CD4-positive, alpha-beta T cell treated with Interleukin-4 for 4 hours (primary cell): ENCODE measurements at regions not wholly inside any gene's neighbourhood (a gene's known extent, or its start where the extent isn't known, plus 50 kb on each side); places are given as distances from the start of the nearest gene placed in this dataset.
"Not testable (repeated sequence)": the region's sequence is repeated elsewhere in the genome, so short reads cannot be mapped to it uniquely, and the experiment has no call there.

Source experiments
- DNase-seq: peaks from one replicate; pipeline ENCODE4 v3.0.0-alpha.2; 2020

- no peak for DNase-seq
Observed at GRCh38 chr7:155231941-155232340, 65.7 kb upstream of the INSIG1 start.

GRCh38 chr7:155232911-155233310 is 64.8 kb upstream of the INSIG1 start:
- no peak for DNase-seq

- no peak for DNase-seq
Observed at GRCh38 chr7:155233311-155234157, 64.1 kb upstream of the INSIG1 start.

GRCh38 chr7:155234158-155234492 is 63.6 kb upstream of the INSIG1 start:
- no peak for DNase-seq

- DNase-seq = no peak
Observed at GRCh38 chr7:155234950-155235789, 62.5 kb upstream of the INSIG1 start.

- DNase-seq = no peak
Observed at GRCh38 chr7:155236386-155236785, 61.3 kb upstream of the INSIG1 start.

GRCh38 chr7:155237297-155237696 is 60.4 kb upstream of the INSIG1 start:
- DNase-seq = no peak

- no peak for DNase-seq
Observed at GRCh38 chr7:155237730-155238129, 59.9 kb upstream of the INSIG1 start.

- not testable (repeated sequence) for DNase-seq
Observed at GRCh38 chr7:155239431-155240087, 58.1 kb upstream of the INSIG1 start.

- DNase-seq = no peak
Observed at GRCh38 chr7:155244675-155245074, 53.0 kb upstream of the INSIG1 start.

GRCh38 chr7:155247479-155248365 is 50.0 kb upstream of the INSIG1 start:
- no peak for DNase-seq
